Fibroblast of lung (primary cell): ENCODE measurements at regions not wholly inside any gene's neighbourhood (a gene's known extent, or its start where the extent isn't known, plus 50 kb on each side); places are given as distances from the start of the nearest gene placed in this dataset.

ENCODE experiments used
- EZH2 ChIP-seq: IDR thresholded peaks from 2 replicates; pipeline ENCODE4 v1.5.1; 2012; ENCODE audit warnings: low read length, control low read depth, mild to moderate bottlenecking; ENCODE audit errors: missing control alignments
- TF ChIP-seq, protein P1 (sequence below), 2 donors: IDR thresholded peaks in 1 of 2; conservative IDR thresholded peaks in 1 of 2; 1 replicate in 1 of 2; 2 replicates in 1 of 2; pipeline ENCODE4 v1.5.1; 2011 to 2012; ENCODE audit warnings: low read length in 2 of 2, control low read depth in 1 of 2, inconsistent platforms in 1 of 2, low read depth in 1 of 2, mild to moderate bottlenecking in 1 of 2

DNA sequence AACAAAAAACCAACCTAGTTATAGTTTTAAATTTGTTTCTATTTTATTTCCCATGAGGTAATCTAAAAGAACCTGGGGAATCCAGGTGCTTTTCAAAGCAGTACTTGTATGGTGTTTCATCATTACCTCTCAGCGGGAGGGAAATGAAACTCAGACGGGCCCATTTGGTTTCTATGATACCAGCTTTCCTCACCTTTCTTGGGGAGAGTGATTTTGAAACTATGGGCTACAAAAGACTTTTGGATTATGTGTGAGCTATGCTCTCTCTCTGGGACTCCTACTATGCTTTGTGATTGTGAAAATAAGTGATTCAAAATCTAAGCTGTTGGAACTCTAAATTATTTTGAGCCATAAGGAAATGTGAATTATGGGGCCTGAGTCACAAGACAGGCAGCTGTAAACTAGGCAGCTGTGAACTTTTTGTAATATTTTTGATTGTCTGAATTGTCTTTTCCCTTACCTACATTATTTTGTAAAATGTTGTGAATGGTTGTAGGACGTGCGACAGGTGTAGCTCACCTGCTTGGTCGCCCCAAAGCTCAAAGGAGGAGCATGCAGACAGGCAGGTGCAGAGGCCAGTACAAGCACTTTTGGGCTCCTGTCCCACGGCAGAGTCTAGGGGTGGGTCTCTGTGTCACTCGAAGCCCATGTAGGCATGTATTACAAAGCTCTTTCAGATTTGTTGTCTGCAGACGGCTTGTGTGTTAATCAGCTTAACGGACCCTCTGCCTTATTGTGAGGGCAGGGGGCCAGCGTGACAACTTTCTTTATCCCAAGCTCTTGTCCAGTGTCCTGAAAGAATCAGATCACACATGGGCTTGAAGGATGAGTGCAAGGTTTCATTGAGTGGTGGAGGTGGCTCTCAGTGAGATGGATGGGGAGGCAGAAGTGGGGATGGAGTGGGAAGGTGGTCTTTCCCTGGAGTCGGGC is 64.8 kb upstream of the BACH1 start:
- TF ChIP-seq, protein P1, sequence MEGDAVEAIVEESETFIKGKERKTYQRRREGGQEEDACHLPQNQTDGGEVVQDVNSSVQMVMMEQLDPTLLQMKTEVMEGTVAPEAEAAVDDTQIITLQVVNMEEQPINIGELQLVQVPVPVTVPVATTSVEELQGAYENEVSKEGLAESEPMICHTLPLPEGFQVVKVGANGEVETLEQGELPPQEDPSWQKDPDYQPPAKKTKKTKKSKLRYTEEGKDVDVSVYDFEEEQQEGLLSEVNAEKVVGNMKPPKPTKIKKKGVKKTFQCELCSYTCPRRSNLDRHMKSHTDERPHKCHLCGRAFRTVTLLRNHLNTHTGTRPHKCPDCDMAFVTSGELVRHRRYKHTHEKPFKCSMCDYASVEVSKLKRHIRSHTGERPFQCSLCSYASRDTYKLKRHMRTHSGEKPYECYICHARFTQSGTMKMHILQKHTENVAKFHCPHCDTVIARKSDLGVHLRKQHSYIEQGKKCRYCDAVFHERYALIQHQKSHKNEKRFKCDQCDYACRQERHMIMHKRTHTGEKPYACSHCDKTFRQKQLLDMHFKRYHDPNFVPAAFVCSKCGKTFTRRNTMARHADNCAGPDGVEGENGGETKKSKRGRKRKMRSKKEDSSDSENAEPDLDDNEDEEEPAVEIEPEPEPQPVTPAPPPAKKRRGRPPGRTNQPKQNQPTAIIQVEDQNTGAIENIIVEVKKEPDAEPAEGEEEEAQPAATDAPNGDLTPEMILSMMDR (conservative IDR thresholded peaks at IDR 0.05 in 1 of 2, IDR thresholded peaks at IDR 0.05 in 1 of 2; ENCODE audit: low read depth in 1 of 2, low read length in 2 of 2), result no peak
- TF ChIP-seq EZH2, result no peak
